ENCODE measurements at regions not wholly inside any gene's neighbourhood (a gene's known extent, or its start where the extent isn't known, plus 50 kb on each side); places are given as distances from the start of the nearest gene placed in this dataset.

DNA sequence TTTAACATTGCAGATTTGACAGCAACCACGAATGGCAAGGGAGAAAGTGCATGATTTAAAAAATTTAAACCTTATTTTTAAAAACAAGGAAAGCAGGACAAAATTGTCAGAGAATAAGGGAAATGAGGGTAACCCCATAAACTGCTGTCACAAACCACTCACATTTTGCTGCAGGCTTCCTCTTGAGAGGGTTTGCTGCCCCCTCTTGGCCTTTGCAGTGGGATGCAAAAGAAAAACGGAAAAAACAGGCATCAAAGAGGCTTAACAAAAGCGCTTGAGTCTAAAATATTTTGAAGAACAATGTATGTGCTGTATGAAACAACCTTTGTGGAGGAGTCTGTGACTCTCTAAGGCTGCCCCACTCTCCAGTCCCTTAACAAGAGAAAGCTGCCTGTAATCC lies 91.6 kb downstream of the TMX3 start:
- no peak for DNase-seq (ENCODE audit: low read depth, low spot score)
- no peak overlapping the region for H3K27ac ChIP-seq

- no peak overlapping the region for H3K27ac ChIP-seq
- DNase-seq (ENCODE audit: low read depth, low spot score): no peak
These were observed 103.6 kb downstream of the TMX3 start for GRCh38 chr18:68611311-68611710.

GRCh38 chr18:68608851-68609490 lies 105.9 kb downstream of the TMX3 start:
- DNase-seq (ENCODE audit: low read depth, low spot score): no peak
- H3K27ac ChIP-seq: no peak overlapping the region

GRCh38 chr18:68607852-68608251 lies 107.1 kb downstream of the TMX3 start:
- no peak for DNase-seq (ENCODE audit: low read depth, low spot score)
- no peak overlapping the region for H3K27ac ChIP-seq

GRCh38 chr18:68604256-68604655 lies 110.7 kb downstream of the TMX3 start:
- DNase-seq (ENCODE audit: low read depth, low spot score): no peak
- no peak overlapping the region for H3K27ac ChIP-seq

DNA sequence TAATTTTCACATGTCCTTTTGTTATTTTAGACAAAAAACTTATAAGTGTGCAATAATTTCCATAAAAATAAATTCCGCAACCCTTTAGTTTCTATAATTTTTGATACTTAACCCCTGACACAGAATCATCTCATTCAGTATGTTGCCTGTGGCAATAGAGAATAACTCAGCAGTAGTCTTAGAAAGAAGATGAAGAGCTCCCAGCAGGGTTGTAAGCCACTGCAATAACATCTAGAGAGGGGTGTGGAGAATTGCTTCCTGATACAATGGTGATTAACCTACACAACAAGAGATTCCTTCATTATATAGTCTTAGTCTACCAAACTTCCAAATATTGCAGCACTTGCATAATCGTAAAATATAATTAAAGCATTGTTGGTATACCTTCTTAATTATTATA lies 118.9 kb downstream of the TMX3 start:
- no peak overlapping the region for H3K27ac ChIP-seq
- DNase-seq (ENCODE audit: low read depth, low spot score): no peak

- DNase-seq (ENCODE audit: low read depth, low spot score): no peak
- no peak overlapping the region for H3K27ac ChIP-seq
These were observed 126.7 kb downstream of the TMX3 start for GRCh38 chr18:68588169-68588568.

DNA sequence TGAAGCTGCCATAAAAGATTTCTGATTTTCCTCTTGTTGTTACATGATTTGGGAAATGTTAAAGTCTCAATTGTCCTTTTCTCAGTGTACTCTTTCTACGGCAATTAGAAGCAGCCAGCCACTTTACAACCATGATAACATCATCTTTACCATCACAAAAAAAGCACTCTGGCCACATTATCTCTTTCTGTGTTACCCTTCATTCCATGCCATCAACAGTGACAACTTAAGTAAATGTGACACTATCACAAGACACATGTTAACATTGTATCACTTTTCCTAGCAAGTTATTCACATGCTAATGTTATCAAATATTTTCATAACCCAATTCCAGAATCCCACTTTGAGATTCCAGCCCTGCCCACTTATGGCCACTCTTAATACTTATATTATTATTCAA lies 131.2 kb downstream of the TMX3 start:
- no peak overlapping the region for H3K27ac ChIP-seq
- DNase-seq (ENCODE audit: low read depth, low spot score): no peak

DNA sequence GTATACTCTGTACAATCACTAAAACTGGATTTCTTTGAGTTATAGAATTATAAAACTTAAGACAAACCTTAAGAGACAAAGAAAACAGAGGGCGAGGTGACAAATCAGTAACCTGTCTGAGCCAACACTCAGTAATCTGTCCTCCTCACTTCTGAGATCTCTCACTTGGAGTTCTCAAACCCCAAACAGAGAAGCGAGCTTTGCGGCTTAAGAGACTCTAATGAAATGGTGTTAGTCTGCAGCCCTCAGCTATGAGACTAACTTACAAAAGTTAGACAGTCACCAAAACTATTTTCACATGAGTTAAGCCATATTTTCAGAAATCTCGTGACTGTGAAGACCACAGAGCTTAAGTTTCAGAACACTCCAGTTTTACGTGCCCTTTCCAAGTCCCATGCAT lies 140.6 kb downstream of the TMX3 start:
- H3K27ac ChIP-seq: no peak overlapping the region
- DNase-seq (ENCODE audit: low read depth, low spot score): no peak

DNA sequence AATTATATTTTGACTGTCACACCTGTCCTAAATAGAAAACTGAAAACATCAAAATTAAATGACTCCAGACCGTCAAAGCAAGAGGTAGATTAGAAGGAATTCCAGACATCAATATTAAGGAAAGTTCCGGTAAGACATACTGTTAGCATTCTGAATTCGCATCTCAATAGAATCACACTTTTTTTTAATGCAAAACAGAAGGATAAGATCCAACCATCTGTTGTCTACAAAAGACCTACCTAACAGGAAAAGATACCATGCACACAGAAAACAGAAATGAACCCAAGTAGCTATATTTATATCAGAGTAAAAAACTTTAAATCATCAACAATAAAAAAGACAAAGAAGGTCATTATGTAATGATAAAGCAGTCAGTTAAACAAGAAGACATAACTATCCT lies 145.0 kb downstream of the TMX3 start:
- no peak overlapping the region for H3K27ac ChIP-seq
- no peak for DNase-seq (ENCODE audit: low read depth, low spot score)

DNA sequence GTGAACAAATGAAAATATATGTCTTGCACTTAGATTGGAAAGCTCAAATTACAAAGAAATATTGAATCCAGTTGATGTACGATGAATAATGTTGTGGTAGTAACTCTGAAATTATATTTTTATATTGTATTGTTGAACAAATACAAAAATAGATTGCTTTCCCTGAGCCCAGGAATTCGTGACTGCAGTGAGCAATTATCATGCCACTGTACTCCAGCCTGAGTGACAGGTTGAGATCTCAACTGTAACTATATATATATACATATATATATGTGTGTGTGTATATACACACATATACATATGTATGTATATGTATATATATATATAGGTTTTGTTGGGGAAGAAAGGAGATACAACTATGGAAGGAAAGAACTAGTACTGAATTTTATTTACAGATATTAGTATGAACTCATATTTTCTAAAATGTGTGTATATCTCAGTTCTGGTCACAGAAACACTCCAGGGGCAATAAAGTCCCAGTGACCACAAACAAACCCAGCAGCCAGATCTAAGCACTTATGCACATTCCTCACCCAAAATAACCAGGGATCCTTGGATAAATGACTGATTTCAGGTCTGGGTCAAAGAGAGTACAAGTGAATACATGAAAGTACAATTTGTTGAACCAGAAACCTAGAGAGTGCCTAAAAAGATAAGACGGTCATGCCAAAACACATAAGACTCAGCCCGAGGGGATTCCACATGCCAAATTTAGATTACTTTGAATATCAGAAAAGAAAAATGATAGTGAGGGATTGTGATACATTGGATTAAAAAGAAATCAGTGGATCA lies 146.3 kb downstream of the TMX3 start:
- no peak overlapping the region for H3K27ac ChIP-seq
- no peak for DNase-seq (ENCODE audit: low read depth, low spot score)

DNA sequence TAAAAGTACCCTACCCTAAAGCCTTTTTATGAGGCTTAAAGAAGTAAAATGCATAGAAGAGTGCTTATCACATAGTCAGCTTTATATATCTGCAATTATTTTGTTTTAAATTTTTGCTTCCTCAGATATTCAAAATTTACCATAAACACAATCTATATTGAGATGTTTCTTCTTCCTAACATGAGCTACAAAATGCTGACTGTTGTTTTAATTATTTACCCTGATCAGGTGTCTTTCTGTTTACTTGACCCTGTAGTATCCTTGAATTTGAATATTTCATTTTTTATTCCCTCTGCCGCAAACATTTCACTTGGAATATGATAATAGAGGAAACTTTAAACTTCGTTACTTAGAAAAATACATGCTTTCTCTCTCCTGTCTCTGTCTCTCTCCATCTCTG lies 147.9 kb downstream of the TMX3 start:
- no peak overlapping the region for H3K27ac ChIP-seq
- no peak for DNase-seq (ENCODE audit: low read depth, low spot score)

GRCh38 chr18:68564961-68565360 lies 149.9 kb downstream of the TMX3 start:
- DNase-seq (ENCODE audit: low read depth, low spot score): no peak
- no peak overlapping the region for H3K27ac ChIP-seq

GRCh38 chr18:68564351-68564750 lies 150.6 kb downstream of the TMX3 start:
- DNase-seq (ENCODE audit: low read depth, low spot score): no peak

GRCh38 chr18:68560128-68560527 lies 154.8 kb downstream of the TMX3 start:
- no peak overlapping the region for H3K27ac ChIP-seq
- no peak for DNase-seq (ENCODE audit: low read depth, low spot score)

More at GRCh38 chr18:68564351-68564750, 150.6 kb downstream of the TMX3 start:
- H3K27ac ChIP-seq: no peak overlapping the region

GRCh38 chr18:68557183-68557582 lies 157.7 kb downstream of the TMX3 start:
- no peak overlapping the region for H3K27ac ChIP-seq
- no peak for DNase-seq (ENCODE audit: low read depth, low spot score)

- H3K27ac ChIP-seq: peak overlapping the region; percentile 51
These were observed 159.0 kb downstream of the TMX3 start for GRCh38 chr18:68555879-68556301.

GRCh38 chr18:68548904-68549870 lies 165.7 kb downstream of the TMX3 start:
- H3K27ac ChIP-seq: no peak overlapping the region
- no peak for DNase-seq (ENCODE audit: low read depth, low spot score)

More at GRCh38 chr18:68555879-68556301, 159.0 kb downstream of the TMX3 start:
- DNase-seq (ENCODE audit: low read depth, low spot score): peak; percentile 69

- no peak overlapping the region for H3K27ac ChIP-seq
- DNase-seq (ENCODE audit: low read depth, low spot score): no peak
These were observed 171.6 kb downstream of the TMX3 start for GRCh38 chr18:68543344-68543743.

DNA sequence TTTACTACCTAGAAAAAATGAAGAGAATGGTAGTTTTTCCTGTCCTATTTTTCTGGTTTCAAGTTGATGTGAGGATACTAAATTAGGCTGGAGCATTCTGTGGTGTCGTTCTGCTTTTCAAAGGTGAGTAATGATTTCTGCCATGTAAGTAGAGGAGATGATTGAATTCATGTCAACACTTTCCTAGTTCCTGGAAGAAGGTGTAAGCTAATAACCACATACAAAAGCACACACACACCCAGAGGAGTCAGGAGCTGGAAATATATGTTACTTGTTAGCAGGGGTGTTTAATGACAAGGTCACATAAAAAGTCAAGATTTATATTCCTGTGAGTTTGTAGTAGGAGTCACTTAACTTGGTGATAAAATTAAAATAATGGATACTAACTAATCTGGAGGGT lies 172.1 kb downstream of the TMX3 start:
- DNase-seq (ENCODE audit: low read depth, low spot score): no peak
- H3K27ac ChIP-seq: no peak overlapping the region

DNA sequence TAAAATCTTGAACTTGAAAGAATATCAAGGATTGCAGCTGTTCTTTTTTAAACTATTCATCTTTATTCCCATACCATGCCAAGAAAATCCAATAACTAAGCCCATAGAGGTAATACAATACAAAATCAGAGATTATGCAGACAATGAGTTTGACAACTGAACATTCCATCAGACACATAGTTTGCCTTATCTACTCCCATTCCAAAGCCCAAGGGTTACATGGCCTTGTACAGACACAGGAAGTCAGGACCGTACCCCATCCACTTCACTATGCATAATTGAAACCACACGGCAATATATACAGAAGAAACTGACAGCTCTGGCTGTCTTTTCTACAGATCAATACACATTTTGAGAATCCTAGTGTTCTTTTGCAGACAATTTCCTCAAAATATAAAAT lies 181.3 kb downstream of the TMX3 start:
- no peak for DNase-seq (ENCODE audit: low read depth, low spot score)
- no peak overlapping the region for H3K27ac ChIP-seq
